Endodermal cell (in vitro differentiated cells): ENCODE measurements at regions not wholly inside any gene's neighbourhood (a gene's known extent, or its start where the extent isn't known, plus 50 kb on each side); places are given as distances from the start of the nearest gene placed in this dataset.

Experiments used
- DNase-seq: peaks from one replicate; pipeline ENCODE4 v3.0.0-alpha.2; 2017
- H3K27ac ChIP-seq: 2 replicates; pipeline ENCODE4 v1.5.1; 2013; ENCODE audit warnings: mild to moderate bottlenecking, low read depth, low read length, moderate library complexity
- H3K27me3 ChIP-seq: 2 replicates; pipeline ENCODE4 v1.6.1; 2013; ENCODE audit warnings: mild to moderate bottlenecking, low read length, moderate library complexity; ENCODE audit not compliant: insufficient read depth, control insufficient read depth, poor library complexity, severe bottlenecking
- H3K36me3 ChIP-seq: 2 replicates; pipeline ENCODE4 v1.7.0; 2013; ENCODE audit warnings: mild to moderate bottlenecking, low read length, moderate library complexity; ENCODE audit not compliant: control insufficient read depth, insufficient read depth
- H3K4me1 ChIP-seq: one replicate; pipeline ENCODE4 v1.7.0; 2013; ENCODE audit warnings: low read length; ENCODE audit not compliant: control insufficient read depth, insufficient read depth
- H3K4me3 ChIP-seq: 2 replicates; pipeline ENCODE4 v1.5.1; 2013; ENCODE audit warnings: mild to moderate bottlenecking, low read length, moderate library complexity
- H3K9ac ChIP-seq: 2 replicates; pipeline ENCODE4 v1.6.1; 2013; ENCODE audit warnings: mild to moderate bottlenecking, low read length, moderate library complexity; ENCODE audit not compliant: poor library complexity, severe bottlenecking; ENCODE audit errors: extremely low read depth
- H3K9me3 ChIP-seq: 2 replicates; pipeline ENCODE4 v1.6.1; 2013; ENCODE audit warnings: mild to moderate bottlenecking, low read length, moderate library complexity; ENCODE audit not compliant: control insufficient read depth
- H3K27ac Mint-ChIP-seq: 2 replicates; pipeline ENCODE4 v1.8.0; 2020; ENCODE audit warnings: mixed read lengths
- H3K27me3 Mint-ChIP-seq: 2 replicates; pipeline ENCODE4 v1.8.0; 2021; ENCODE audit warnings: mild to moderate bottlenecking, mixed read lengths; ENCODE audit not compliant: insufficient read depth
- H3K36me3 Mint-ChIP-seq: 2 replicates; pipeline ENCODE4 v1.8.0; 2020; ENCODE audit warnings: low read depth, mixed read lengths
- H3K4me1 Mint-ChIP-seq: 2 replicates; pipeline ENCODE4 v1.8.0; 2020; ENCODE audit warnings: mixed read lengths
- H3K4me3 Mint-ChIP-seq: 2 replicates; pipeline ENCODE4 v1.8.0; 2020; ENCODE audit warnings: mild to moderate bottlenecking, moderate library complexity, mixed read lengths
- H3K9me3 Mint-ChIP-seq: 2 replicates; pipeline ENCODE4 v1.8.0; 2020; ENCODE audit warnings: mild to moderate bottlenecking, mixed read lengths
- CTCF ChIP-seq: fragments of 200-600 bp; sonication (generic); conservative IDR thresholded peaks from 2 replicates; pipeline ENCODE4 v1.5.0; 2021; ENCODE audit warnings: antibody characterized with exemption, mild to moderate bottlenecking
- WGBS, 2 experiments: methylation state at CpG; one replicate each; pipeline versions ENCODE4 v1.1.5 to v1.1.7; 2013; ENCODE audit warnings: missing lambda C conversion rate in 2 of 2, mixed read lengths in 1 of 2; ENCODE audit not compliant: insufficient coverage in 1 of 2, insufficient read length in 1 of 2; 5-methylcytosine and 5-hydroxymethylcytosine counted together

- Histone ChIP-seq H3K4me3 (no peak overlapping the region), H3K36me3 (no peaks in the 10 kb centered on the region), H3K9ac (no peak overlapping the region), H3K27ac (no peak overlapping the region), H3K4me1 (no peaks in the 10 kb centered on the region), H3K27me3 (no peaks in the 10 kb centered on the region), H3K9me3 (no peaks in the 10 kb centered on the region)
- no peak for TF ChIP-seq CTCF
- H3K4me1 Mint-ChIP-seq: no peaks in the 10 kb centered on the region
- H3K9me3 Mint-ChIP-seq: no peaks in the 10 kb centered on the region
- H3K4me3 Mint-ChIP-seq: no peak overlapping the region
- DNase-seq: no peak
- H3K27me3 Mint-ChIP-seq: peaks cover 12% of the 10 kb centered on the region
- H3K36me3 Mint-ChIP-seq: no peaks in the 10 kb centered on the region
- H3K27ac Mint-ChIP-seq: no peak overlapping the region
- WGBS, 2 experiments: 93 to 100% methylated on average over 1 to 6 of the region's 6 CpGs
Measured at GRCh38 chr7:25716421-25716820, 435.6 kb upstream of the NFE2L3 start.

- WGBS, 2 experiments: 84 to 100% methylated on average over 1 to 4 of the region's 4 CpGs
- Mint-ChIP-seq H3K27ac (no peak overlapping the region), H3K4me1 (peaks cover 7% of the 10 kb centered on the region), H3K27me3 (peaks cover 12% of the 10 kb centered on the region), H3K9me3 (no peaks in the 10 kb centered on the region), H3K4me3 (no peak overlapping the region), H3K36me3 (no peaks in the 10 kb centered on the region)
- no peak for DNase-seq
- TF ChIP-seq CTCF: no peak
- no peaks in the 10 kb centered on the region for H3K27me3 ChIP-seq
- H3K4me3 ChIP-seq: no peak overlapping the region
- H3K9me3 ChIP-seq: no peaks in the 10 kb centered on the region
- no peaks in the 10 kb centered on the region for H3K36me3 ChIP-seq
- H3K27ac ChIP-seq: no peak overlapping the region
- peaks cover 5% of the 10 kb centered on the region for H3K4me1 ChIP-seq
- no peak overlapping the region for H3K9ac ChIP-seq
Measured at GRCh38 chr7:25718596-25718995, 433.4 kb upstream of the NFE2L3 start.

GRCh38 chr7:25719190-25719896 is 432.7 kb upstream of the NFE2L3 start:
- Mint-ChIP-seq H3K27me3 (peaks cover 12% of the 10 kb centered on the region), H3K4me3 (no peak overlapping the region), H3K36me3 (no peaks in the 10 kb centered on the region), H3K27ac (no peak overlapping the region), H3K4me1 (peaks cover 8% of the 10 kb centered on the region), H3K9me3 (no peaks in the 10 kb centered on the region)
- Histone ChIP-seq H3K9ac (no peak overlapping the region), H3K27ac (no peak overlapping the region), H3K4me3 (no peak overlapping the region), H3K36me3 (no peaks in the 10 kb centered on the region), H3K9me3 (no peaks in the 10 kb centered on the region), H3K4me1 (peaks cover 5% of the 10 kb centered on the region), H3K27me3 (no peaks in the 10 kb centered on the region)
- no peak for TF ChIP-seq CTCF
- WGBS, 2 experiments: 92 to 100% methylated on average over 1 to 5 of the region's 5 CpGs
- no peak for DNase-seq
